ENCODE measurements at regions not wholly inside any gene's neighbourhood (a gene's known extent, or its start where the extent isn't known, plus 50 kb on each side); places are given as distances from the start of the nearest gene placed in this dataset.

DNA sequence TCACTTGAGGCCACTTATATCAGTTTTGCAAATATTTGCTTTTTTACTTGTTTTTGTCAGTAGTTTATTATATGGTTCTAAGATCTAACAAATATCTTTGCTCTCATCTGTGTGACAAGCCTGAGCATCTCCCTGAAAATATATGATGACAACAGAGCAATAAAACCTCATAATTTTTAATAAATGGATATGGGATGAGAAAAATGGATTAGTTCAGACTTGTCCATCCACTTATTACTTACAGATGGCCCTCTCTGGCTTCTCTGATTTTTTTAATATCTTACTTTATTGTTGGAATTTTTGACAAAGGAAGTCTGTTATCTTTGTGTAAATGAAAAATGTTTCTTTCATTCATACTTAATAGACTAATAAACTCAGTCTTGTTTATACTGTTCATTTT, 491.4 kb upstream of the RAG2 start:
- no peak for DNase-seq

DNA sequence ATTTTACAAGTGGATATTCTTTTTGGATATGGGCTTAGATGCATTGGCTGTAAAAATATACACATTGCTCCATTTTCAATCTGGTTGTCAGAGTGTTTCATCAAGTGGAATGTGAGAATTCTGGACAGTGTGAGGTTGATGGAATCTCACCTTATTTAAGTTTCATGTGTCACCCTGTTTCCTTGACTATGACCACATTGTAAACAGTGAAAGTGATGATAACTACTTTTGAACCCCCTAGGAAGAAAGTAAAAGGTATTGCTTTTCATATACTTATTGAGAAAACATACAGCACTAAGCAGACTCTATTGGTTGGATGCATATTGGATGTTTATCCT, 490.5 kb upstream of the RAG2 start:
- no peak for DNase-seq

DNA sequence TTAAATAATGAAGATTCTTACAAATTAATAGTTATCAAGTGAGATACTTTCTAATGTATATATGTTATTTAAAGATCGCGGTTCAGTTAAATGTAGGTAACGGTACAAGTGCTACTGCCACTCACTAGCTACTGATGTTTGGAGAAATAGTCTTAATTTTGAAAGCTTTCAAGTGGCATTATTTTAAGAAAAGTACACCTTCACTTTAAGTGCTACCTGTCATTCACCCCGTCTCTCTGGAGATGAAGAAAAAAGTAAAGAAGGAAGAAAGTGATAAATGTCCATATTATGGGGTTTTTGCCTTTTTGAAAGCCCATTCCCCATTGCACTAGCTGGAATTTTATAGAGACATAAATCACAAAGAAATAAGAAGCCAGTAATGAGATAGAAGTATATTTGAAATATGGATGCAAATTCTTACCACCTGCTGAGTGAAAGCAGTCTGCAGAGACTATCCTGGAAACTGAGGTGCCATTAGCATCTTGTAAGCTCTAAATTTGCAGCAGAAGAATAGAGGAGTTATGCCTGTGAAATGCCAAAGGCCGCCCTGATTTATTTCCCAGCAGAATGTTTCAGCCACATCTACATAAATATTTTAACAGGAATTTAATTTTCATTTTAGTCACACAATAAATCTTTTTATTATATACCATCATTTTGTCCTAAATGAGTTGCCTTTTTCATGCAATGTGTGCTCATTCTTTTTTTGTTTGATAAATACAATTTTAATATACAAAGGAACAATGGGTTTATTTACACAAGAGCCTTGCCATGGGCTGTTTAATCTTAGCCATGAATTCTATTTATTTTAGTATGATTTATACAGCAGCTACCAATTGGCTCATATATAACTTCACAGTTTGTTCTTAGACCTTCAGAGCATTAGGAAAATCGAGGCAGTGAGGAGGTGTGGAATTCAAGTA, 489.9 kb upstream of the RAG2 start:
- DNase-seq = no peak

DNA sequence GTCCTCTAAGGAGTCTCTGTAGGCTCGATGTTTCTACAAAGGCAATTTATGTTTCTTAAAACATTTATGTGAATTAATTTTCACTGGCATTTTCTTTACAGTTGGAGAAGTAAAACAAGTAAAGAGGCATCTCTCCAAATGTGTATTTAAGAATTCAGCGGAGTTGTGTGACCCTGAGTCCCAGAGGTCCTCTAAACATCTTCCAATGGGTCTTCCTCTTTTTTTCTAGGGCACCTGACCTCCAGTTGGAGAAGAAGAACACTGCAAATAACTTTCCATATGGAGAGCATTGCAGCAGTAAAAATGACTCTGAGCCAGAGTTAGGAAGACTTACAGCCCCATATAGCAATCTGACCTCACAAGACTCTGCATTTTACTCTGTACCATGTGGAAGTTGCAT, 480.5 kb upstream of the RAG2 start:
- no peak for DNase-seq

DNA sequence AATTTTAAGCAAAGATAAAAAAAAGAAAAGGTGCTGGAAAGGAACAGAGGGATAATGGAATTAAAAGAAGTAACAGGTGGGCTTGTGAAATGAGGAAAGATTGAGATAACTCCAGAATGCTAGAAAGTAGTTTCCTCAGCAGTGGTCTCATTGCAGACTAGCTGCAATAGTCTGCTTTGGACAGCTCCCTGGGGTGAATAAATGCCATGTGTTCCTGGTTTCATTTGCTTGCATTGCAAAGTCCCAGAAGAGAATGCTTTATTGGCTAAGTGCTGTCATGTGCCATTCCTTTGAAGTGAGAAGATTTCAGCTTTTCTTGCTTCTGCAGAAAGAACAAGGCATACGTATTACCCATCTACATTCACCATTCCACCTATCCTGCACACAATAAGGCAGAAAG, 478.8 kb upstream of the RAG2 start:
- no peak for DNase-seq

DNA sequence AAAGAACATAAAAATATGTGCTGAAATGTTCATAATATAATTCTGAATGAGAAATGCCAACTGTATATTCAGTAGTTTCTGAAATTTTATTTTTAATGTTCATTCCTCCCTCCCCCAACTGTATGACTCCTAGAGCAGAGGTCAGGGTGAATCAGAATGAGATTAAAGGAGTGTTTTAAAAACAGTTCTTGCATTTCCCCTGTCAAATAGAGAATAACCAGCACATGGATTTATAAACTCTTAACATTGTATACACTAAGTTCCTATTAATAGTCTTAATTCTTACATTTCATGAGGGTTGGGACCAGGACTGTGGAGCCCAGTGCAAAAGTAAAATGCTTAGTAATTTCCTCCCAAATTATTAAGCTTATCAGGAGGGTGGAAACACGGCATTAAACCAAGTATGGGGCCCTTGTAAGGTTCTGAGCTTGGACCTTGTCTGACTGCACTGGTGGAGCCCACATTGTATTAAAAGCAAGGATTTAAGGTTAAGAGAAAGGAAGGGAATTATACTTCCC, 474.6 kb upstream of the RAG2 start:
- no peak for DNase-seq

DNA sequence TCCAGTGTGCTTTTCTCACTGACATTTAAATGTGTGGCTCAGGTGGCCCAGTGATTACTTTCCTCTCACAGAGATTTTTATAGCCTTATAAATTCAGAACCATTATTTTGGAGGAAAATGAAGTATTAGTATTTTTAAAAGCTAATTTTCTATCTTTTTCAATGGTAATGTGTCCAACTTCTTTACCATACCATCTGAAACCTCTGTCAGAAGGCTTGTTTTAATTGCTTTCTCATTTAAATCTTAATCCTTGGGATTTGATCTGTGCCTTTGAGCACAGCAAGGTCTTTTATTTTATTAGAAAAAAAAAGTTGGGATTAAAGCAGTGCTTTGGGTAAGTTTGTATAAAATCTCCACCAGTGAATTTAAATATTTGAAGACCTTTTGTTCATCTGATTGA, 452.3 kb upstream of the RAG2 start:
- DNase-seq = no peak

GRCh38 chr11:37040921-37041320, 442.9 kb upstream of the RAG2 start:
- no peak for DNase-seq

- no peak for DNase-seq
Observed at GRCh38 chr11:37038911-37039310, 440.9 kb upstream of the RAG2 start.

DNA sequence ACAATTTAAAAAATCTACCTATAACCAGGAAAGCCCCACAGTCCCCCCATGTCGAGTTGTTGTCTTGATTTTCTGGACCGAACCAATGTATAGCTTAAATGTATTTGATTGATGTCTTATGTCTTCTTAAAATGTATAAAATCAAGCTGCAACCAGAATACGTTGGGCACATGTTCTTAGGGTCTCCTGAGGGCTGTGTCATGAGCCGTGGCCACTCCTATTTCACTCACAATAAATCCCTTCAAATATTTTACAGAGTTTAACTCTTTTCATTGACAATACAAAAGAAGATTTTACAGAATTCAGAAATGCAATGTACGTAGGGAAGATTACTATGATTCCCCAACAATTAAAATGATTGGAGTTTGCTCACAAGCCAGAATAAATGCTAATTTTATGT, 428.7 kb upstream of the RAG2 start:
- no peak for DNase-seq

DNA sequence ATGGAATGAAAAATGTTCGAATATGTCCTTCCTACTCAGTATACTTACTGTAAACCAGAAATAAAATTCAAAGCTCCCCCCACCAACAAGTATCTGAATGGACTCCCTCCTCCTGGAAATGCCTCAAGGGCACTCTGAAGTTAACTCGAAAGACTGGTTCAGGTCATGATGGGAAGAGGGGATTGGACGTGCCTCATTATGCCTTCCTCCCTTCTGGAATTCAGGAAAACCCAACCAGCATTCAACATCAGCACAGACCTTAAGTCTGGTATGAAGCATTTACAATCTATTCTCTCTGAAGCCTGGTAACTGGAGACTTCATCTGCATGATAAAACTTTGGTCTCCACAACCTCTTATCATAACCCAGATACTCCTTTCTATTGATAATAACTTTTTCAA, 428.3 kb upstream of the RAG2 start:
- DNase-seq = no peak

- DNase-seq = no peak
Observed at GRCh38 chr11:37006563-37006962, 408.5 kb upstream of the RAG2 start.

DNA sequence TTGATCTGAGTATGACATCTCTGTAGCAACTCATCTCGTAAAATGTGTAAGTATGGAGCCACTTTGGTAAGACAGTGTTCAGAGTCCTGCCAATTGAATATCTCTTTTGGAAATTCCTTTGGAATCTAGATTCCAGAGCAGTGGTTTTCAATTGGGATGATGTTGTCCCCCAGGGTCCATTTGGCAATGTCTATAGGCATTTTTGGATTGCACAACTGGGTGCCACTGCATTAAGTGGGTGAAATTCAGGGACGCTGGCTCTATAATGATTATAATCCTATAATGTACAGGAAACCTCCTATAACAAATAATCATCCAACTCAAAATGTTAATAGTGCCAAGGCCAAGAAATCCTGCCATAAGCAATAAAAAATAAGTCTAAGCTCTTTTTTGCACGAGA, 404.8 kb upstream of the RAG2 start:
- no peak for DNase-seq

GRCh38 chr11:36997656-36998055, 399.6 kb upstream of the RAG2 start:
- no peak for DNase-seq

GRCh38 chr11:36996795-36997194, 398.8 kb upstream of the RAG2 start:
- DNase-seq = no peak

GRCh38 chr11:36994208-36994607, 396.2 kb upstream of the RAG2 start:
- no peak for DNase-seq

DNA sequence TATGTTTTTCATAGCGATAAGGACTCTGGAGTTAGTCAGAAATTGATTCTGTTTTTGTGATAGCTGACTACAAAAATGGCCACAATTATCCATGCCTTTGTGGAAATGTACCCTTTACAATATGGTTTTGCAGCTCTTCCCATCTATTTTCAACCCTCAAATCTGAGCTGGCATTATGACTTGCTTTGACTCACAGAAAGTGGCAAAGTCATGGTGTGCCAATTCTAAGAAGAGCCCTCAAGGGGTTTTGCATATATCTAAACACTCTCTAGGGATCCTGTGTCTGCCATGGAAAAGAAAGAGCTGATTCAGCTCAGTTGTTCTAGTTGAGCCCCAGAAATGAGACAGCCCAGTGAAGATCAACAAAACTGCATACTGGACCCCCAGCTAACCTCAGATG, 390.5 kb upstream of the RAG2 start:
- DNase-seq = no peak

DNA sequence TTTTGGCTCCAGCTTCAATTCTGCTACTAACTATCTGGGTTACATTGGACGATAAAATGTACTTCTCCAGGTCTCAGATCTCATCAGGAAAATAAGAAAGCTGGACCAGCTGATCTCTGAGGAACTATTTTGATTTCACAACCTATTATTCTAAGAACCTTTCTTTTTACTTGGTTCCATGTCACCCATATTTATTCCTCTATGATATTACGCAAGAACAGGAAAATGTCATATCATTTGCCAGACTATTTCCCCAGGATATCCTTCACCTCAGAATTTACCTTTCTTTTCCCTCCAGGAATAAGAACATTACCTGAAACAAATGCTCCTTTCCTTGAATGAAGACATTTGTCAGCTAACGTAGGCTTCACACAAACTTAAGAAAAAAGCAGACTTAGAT, 387.5 kb upstream of the RAG2 start:
- DNase-seq = no peak

- no peak for DNase-seq
Observed at GRCh38 chr11:36976741-36977140, 378.7 kb upstream of the RAG2 start.

DNA sequence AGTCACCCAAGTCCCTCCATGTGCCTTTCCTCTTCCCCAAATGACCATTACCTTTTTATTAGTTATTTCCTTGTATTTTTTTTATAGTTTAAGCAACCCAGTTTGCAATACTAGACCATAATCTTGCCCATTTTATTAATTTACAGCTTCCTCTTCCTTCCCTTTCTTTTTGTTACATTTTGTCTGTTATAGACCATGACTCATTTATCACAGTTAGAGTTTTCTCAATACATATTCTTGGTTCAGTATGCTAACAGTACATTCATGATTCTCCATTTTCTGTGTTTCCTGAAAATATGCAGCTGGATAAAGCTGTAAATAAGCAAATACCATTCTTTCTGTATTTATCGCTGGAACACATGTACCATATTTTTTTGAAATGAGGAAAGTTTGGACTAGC, 376.7 kb upstream of the RAG2 start:
- no peak for DNase-seq

GRCh38 chr11:36953976-36954375, 355.9 kb upstream of the RAG2 start:
- no peak for DNase-seq

GRCh38 chr11:36948460-36949127, 350.6 kb upstream of the RAG2 start:
- no peak for DNase-seq

GRCh38 chr11:36945384-36945783, 347.3 kb upstream of the RAG2 start:
- peak in 1 of 2 donors; percentile 1 for DNase-seq

GRCh38 chr11:36933481-36933880, 335.4 kb upstream of the RAG2 start:
- no peak for DNase-seq

All from inflammatory macrophage treated with lipopolysaccharide for 1 hour (primary cell).